Activated CD4-positive, alpha-beta T cell treated with anti-CD3 and anti-CD28 coated beads for 48 hours (primary cell): ENCODE measurements at regions not wholly inside any gene's neighbourhood (a gene's known extent, or its start where the extent isn't known, plus 50 kb on each side); places are given as distances from the start of the nearest gene placed in this dataset.

Experiments
- DNase-seq: peaks from one replicate; pipeline ENCODE4 v3.0.0-alpha.2; 2020

DNA sequence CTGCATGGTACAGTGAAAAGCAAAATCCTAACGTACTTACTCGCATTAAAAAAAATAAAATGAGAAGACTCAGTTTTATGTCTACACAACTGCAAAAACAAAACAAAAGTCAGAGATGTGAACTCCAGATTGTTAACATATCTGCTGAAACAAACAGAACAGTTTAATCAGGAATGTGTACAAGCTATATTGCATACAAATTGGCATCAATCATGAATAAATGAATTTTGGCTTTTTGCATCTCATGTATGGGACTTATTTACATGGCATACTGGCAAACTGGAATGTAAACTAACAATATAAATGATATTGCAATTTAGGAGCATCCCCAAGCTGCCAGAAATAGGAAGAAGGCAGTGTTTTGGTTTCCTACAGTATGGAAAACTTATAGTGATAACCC is 79.6 kb upstream of the NSMCE3 start:
- DNase-seq, result no peak

DNA sequence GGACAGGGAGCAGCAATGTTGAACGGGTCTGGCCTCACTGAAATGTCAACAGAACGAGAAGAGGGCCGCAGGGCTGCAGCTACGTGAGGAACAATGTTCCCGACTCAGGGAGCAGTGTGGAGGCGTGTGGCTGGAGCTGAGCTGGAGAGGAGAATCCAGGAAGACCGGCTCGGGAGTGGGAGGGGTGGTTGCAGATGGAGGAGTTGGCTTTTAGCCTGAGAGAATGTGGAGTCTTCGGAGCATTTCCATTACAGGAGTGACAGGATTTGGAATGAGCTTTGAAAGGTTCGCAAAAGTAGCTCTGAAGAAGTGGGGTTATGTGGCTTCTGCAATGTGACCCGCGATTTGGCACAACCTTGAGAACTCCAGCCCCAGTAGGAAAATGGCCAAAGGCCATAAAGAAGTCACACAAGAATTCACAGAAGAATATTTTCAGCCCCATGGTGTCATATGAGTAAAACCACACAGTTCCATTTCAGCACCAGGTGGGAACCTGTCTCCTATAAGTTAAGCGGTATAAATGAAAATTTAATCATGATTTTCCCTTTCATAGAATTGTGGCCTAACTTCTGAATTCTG is 78.8 kb upstream of the NSMCE3 start:
- no peak for DNase-seq

GRCh38 chr15:29346998-29347397 is 77.4 kb upstream of the NSMCE3 start:
- DNase-seq, result no peak

DNA sequence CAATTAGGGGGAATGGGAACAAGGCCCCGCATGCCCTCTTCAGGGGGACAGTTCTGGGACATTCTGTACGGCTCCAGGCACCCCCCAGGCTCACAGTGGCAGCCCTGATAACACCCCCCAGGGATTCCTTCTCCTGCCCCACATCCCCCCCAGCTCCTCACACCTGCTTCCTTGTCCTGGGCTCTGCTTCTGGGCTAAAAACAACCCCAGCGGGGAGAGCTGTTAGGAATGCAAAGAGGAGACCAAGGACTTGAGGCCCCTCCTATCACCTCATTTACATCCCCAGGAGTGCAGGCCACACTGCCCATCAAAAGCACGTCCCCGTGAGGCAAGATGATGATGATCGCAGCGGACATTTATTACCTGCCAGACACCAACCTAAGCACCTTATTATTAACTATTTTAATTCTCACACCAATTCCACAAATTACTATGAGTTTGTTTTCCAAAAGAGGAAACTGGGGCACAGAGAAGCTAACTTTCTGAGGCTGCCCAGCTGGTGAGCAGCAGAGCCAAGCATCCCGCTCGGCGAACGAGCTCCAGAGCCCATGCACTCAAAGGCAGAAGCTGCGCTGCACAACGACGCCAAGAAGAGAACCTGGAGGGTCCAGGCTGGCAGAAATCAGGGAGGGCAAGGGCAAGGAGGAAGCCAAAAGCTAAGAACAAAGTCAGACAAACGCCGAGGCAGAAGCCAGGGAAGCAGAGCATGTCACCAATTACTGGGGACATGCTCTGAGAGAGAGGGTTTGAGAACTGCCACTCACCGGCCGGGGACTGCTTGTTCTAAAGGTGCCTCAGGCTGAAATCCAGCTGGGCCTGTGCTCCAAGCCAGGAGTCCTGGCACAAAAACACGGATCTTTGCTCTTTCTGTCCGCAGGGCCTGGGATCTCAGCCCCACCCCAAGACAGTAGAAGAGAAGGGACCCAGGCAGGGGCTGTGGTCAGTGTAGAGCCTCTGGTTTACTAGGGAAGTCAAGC is 76.2 kb upstream of the NSMCE3 start:
- no peak for DNase-seq

DNA sequence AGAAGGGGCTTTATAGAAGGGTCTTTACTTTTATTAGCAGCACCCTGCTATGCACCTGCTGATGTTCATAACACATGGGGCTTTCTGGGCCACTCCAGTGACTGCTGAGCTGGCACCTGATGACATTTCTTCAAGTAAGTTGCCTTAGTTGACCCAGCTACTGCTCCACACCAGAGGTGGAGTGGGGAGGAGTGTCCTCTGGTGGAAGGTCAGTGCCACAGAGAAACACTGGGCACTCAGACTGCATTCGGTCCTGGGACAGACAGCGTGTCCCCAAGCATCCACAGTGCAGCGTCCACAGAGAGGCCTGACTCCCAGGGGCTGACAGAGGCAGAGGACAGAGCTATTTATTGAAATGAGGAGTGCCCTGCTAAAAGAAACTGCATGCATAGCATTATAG is 74.9 kb upstream of the NSMCE3 start:
- no peak for DNase-seq

DNA sequence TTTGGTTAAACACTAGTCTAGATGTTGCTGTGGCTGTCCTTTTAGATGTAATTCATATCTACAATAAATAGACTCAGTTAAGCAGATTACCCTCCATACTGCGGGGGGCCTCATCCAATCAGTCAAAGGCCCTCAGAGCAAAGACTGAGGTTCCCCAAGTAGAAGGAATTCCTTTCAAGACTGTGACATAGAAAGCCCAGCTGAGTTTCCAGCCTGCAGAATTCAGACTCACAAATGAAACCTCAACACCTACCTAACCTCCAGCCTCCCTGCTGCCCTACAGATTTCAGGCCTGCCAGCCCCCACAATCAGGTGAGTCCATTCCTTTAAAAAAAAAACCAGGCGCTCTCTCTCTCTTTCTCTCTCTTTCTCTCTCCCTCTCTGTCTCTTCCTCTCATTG is 73.6 kb upstream of the NSMCE3 start:
- DNase-seq, result no peak

GRCh38 chr15:29342201-29342600 is 72.6 kb upstream of the NSMCE3 start:
- no peak for DNase-seq

DNA sequence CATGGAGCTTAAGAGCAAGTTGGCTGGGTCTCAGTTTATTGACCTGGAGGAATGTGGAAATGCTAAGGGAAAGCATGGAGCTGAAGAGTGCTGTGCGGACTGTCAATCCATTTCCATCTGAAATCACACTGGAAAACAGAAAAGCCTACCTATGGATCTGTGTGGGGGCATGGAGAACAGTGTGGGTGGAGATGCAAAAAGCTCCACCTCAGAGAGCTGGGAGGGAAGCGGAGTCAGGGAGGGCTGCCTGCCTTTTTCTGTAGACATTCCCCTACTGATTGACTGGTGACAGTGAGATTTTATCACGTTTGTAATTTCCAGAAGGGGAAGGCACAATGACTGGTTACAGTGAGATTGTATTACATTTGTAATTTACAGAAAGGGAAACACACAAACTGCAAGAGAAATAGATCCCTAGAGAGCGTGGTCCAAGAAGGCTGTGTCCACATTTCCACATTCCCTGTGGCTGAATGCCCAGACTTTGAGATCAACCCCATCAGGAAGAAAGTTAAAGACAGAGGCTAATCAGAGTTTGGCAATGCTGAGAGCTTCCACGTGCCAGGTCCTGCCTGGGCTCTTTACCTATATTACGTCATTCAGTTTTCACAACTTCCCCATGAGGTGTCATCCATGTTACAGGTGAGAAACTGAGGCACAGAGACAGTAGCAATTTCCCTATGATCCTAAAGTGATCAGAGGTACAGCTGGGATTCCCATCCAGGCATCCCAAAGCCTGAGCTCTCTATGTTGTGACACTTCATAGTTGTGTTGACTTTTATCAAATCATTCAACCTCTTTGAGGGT is 67.7 kb upstream of the NSMCE3 start:
- no peak for DNase-seq

DNA sequence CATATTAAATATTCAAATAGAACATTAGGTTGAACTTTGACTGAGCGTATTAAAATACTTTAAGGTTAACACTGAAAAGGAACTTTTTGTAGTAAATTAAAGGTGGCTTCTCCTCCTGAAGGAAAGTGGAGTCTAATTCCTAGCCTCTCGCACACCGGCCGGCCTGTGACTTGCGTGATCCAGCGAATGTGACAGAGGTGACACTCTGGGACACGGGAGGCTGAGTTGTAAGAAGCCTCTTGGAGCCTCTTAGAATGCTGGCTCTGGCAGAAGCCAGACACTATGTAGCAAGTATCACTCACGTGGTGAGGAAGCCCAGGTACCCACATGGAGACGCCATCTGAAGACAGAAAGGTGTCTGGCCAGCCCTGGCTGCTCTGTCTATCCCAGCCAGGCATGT is 64.9 kb upstream of the NSMCE3 start:
- no peak for DNase-seq

- DNase-seq, result no peak
Observed at GRCh38 chr15:29333261-29333660, 63.6 kb upstream of the NSMCE3 start.

GRCh38 chr15:29331669-29332068 is 62.0 kb upstream of the NSMCE3 start:
- DNase-seq, result no peak

GRCh38 chr15:29331071-29331470 is 61.4 kb upstream of the NSMCE3 start:
- DNase-seq, result no peak

- no peak for DNase-seq
Observed at GRCh38 chr15:29324746-29325145, 55.1 kb upstream of the NSMCE3 start.

- no peak for DNase-seq
Observed at GRCh38 chr15:29323557-29323956, 53.9 kb upstream of the NSMCE3 start.

- no peak for DNase-seq
Observed at GRCh38 chr15:29322415-29322814, 52.8 kb upstream of the NSMCE3 start.

GRCh38 chr15:29320420-29320819 is 50.8 kb upstream of the NSMCE3 start:
- DNase-seq, result no peak

- no peak for DNase-seq
Observed at GRCh38 chr15:29319823-29320222, 50.2 kb upstream of the NSMCE3 start.
